ENCODE measurements at regions not wholly inside any gene's neighbourhood (a gene's known extent, or its start where the extent isn't known, plus 50 kb on each side); places are given as distances from the start of the nearest gene placed in this dataset.
"Not testable (repeated sequence)": the region's sequence is repeated elsewhere in the genome, so short reads cannot be mapped to it uniquely, and the experiment has no call there.

DNA sequence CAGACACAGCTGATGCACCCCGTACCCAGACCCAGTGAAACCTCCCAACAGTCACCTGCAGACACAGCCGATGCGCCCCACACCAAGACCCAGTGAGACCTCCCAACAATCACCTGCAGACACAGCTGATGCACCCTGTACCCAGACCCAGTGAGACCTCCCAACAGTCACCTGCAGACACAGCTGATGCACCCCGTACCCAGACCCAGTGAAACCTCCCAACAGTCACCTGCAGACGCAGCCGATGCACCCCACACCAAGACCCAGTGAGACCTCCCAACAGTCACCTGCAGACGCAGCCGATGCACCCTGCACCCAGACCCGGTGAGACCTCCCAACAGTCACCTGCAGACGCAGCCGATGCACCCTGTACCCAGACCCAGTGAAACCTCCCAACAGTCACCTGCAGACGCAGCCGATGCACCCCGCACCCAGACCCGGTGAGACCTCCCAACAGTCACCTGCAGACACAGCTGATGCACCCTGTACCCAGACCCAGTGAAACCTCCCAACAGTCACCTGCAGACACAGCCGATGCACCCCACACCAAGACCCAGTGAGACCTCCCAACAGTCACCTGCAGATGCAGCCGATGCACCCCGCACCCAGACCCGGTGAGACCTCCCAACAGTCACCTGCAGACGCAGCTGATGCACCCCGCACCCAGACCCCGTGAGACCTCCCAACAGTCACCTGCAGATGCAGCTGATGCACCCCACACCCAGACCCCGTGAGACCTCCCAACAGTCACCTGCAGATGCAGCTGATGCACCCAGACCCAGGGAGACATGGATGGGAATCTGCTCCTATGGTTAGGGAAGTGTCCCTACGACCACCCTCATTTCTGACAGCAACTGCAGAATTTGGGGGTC, 178.3 kb upstream of the C1orf174 start:
- H4K8ac ChIP-seq (ENCODE audit: low read depth, low read length); DNase-seq; H3K9ac ChIP-seq (ENCODE audit: low read length); H2AFZ ChIP-seq (ENCODE audit: insufficient read depth, low read length, poor library complexity); H3K27ac ChIP-seq (ENCODE audit: low read depth, low read length); H3K27me3 ChIP-seq (ENCODE audit: insufficient read depth, low read length); H2AK5ac ChIP-seq (ENCODE audit: low read length); H3K4me3 ChIP-seq (ENCODE audit: low read depth, low read length); H3K79me1 ChIP-seq (ENCODE audit: low read length); H3K18ac ChIP-seq (ENCODE audit: low read length); H3K14ac ChIP-seq (ENCODE audit: low read length); H4K91ac ChIP-seq (ENCODE audit: low read depth, low read length); H2BK120ac ChIP-seq (ENCODE audit: insufficient read depth, low read length, poor library complexity); H2BK5ac ChIP-seq (ENCODE audit: low read depth, low read length, poor library complexity); H3K4me2 ChIP-seq (ENCODE audit: low read length); H3K79me2 ChIP-seq (ENCODE audit: control insufficient read depth, insufficient read depth, low read length, poor library complexity); H3K36me3 ChIP-seq (ENCODE audit: control insufficient read depth in 1 of 2, insufficient read depth in 2 of 2, low read length in 2 of 2); H3K4me1 ChIP-seq (ENCODE audit: control insufficient read depth in 1 of 2, insufficient read depth in 2 of 2, low read length in 2 of 2); H4K12ac ChIP-seq (ENCODE audit: low read depth, low read length); H2BK12ac ChIP-seq (ENCODE audit: low read length); H3K23ac ChIP-seq (ENCODE audit: low read length); H3K4ac ChIP-seq (ENCODE audit: low read depth, low read length): not testable (repeated sequence)
- WGBS (ENCODE audit: extremely low coverage, insufficient coverage, insufficient read length): no CpG with 5 or more reads among the region's 24 CpGs
- H3K9me3 ChIP-seq (ENCODE audit: insufficient read depth, low read depth, low read length): peaks cover 14% of the 10 kb centered on the region

DNA sequence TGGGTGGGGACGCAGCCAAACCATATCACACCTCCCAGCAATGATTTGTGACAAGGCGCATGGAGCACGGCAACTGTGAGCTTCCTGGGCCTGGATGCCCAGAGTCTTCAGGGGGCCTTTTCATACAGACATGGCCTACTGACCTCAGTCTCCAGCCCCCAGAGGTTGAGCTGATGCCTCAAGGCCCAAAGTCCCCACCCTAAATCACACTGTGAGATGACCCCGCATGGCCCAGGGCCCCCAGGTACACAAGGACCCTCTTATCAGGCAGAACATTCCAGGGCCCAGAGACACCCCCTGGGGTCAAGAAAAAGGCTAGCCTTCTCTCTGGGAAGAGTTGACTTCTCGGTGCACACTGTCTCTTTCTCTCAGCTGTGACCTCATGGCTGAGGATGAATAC, 179.7 kb upstream of the C1orf174 start:
- H3K4me3 ChIP-seq (ENCODE audit: low read depth, low read length): no peak overlapping the region
- no peak overlapping the region for H3K9ac ChIP-seq (ENCODE audit: low read length)
- H3K4me2 ChIP-seq (ENCODE audit: low read length): no peak overlapping the region
- H3K27me3 ChIP-seq (ENCODE audit: insufficient read depth, low read length): no peaks in the 10 kb centered on the region
- H3K18ac ChIP-seq (ENCODE audit: low read length): no peak overlapping the region
- H2AFZ ChIP-seq (ENCODE audit: insufficient read depth, low read length, poor library complexity): no peak overlapping the region
- H3K79me1 ChIP-seq (ENCODE audit: low read length): no peaks in the 10 kb centered on the region
- no peak overlapping the region for H3K4ac ChIP-seq (ENCODE audit: low read depth, low read length)
- H3K4me1 ChIP-seq (ENCODE audit: control insufficient read depth in 1 of 2, insufficient read depth in 2 of 2, low read length in 2 of 2): no peaks in the 10 kb centered on the region
- H2BK12ac ChIP-seq (ENCODE audit: low read length): no peak overlapping the region
- no peak overlapping the region for H3K27ac ChIP-seq (ENCODE audit: low read depth, low read length)
- H3K79me2 ChIP-seq (ENCODE audit: control insufficient read depth, insufficient read depth, low read length, poor library complexity): no peaks in the 10 kb centered on the region
- H4K91ac ChIP-seq (ENCODE audit: low read depth, low read length): no peak overlapping the region
- H2BK120ac ChIP-seq (ENCODE audit: insufficient read depth, low read length, poor library complexity): no peak overlapping the region
- no peak overlapping the region for H4K8ac ChIP-seq (ENCODE audit: low read depth, low read length)
- WGBS (ENCODE audit: extremely low coverage, insufficient coverage, insufficient read length): no CpG with 5 or more reads among the region's 5 CpGs
- H2BK5ac ChIP-seq (ENCODE audit: low read depth, low read length, poor library complexity): no peak overlapping the region
- H3K14ac ChIP-seq (ENCODE audit: low read length): no peak overlapping the region
- no peak overlapping the region for H4K12ac ChIP-seq (ENCODE audit: low read depth, low read length)
- H3K9me3 ChIP-seq (ENCODE audit: insufficient read depth, low read depth, low read length): peaks cover 14% of the 10 kb centered on the region
- no peak overlapping the region for H2AK5ac ChIP-seq (ENCODE audit: low read length)
- DNase-seq: no peak
- H3K36me3 ChIP-seq (ENCODE audit: control insufficient read depth in 1 of 2, insufficient read depth in 2 of 2, low read length in 2 of 2): no peaks in the 10 kb centered on the region
- no peak overlapping the region for H3K23ac ChIP-seq (ENCODE audit: low read length)

DNA sequence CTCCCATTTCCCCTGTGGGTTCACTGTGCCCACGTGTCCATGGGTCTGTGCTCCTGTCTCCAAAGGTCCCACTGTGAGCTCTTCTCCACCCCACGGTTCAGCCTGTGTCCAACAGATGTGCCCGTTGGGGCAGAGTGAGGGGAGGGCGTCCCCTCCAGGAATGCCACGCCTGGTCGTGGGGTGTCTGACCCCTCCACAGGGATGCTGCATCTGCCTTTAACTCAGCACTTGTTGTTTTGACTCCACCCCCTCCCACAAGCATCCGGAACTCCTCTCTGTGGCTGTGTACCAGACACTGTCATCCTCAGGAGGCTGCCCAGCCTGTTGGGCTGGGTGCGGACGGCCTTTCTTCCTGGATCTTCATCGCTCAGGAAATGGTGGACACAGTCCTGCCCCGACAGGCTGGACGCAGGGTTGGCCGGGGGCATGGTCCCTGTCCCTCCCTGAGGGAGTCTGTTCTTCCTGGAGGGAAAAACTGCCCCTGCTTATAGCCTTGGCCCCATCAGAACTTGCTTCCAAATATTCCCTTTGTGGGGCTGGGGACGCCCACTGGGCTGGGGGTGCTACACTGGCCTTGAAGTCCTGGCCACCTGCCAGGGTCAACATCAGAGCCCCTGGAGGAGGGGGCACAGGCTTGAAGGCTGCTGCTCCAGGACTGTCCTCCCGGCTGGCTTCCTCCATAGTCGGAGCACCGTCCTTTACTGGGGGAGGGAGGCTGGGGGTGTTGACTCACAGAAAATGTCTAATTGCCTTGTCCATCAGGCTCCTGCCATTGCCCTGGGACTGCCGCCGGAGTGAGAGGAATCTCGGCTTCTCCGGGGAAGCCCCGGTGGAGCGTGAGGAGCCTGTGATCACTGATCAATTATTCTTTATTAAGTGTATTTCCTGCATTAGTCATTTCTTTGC, 182.0 kb upstream of the C1orf174 start:
- H2AK5ac ChIP-seq (ENCODE audit: low read length): no peak overlapping the region
- no peak overlapping the region for H3K14ac ChIP-seq (ENCODE audit: low read length)
- H3K27me3 ChIP-seq (ENCODE audit: insufficient read depth, low read length): no peaks in the 10 kb centered on the region
- no peak overlapping the region for H4K8ac ChIP-seq (ENCODE audit: low read depth, low read length)
- no peak overlapping the region for H2AFZ ChIP-seq (ENCODE audit: insufficient read depth, low read length, poor library complexity)
- WGBS (ENCODE audit: extremely low coverage, insufficient coverage, insufficient read length): no CpG with 5 or more reads among the region's 23 CpGs
- H3K27ac ChIP-seq (ENCODE audit: low read depth, low read length): no peak overlapping the region
- H4K12ac ChIP-seq (ENCODE audit: low read depth, low read length): no peak overlapping the region
- no peak overlapping the region for H3K4me2 ChIP-seq (ENCODE audit: low read length)
- no peak overlapping the region for H3K18ac ChIP-seq (ENCODE audit: low read length)
- peaks cover 14% of the 10 kb centered on the region for H3K9me3 ChIP-seq (ENCODE audit: insufficient read depth, low read depth, low read length)
- H2BK12ac ChIP-seq (ENCODE audit: low read length): no peak overlapping the region
- no peak overlapping the region for H2BK5ac ChIP-seq (ENCODE audit: low read depth, low read length, poor library complexity)
- no peaks in the 10 kb centered on the region for H3K4me1 ChIP-seq (ENCODE audit: control insufficient read depth in 1 of 2, insufficient read depth in 2 of 2, low read length in 2 of 2)
- H2BK120ac ChIP-seq (ENCODE audit: insufficient read depth, low read length, poor library complexity): no peak overlapping the region
- H3K9ac ChIP-seq (ENCODE audit: low read length): no peak overlapping the region
- no peak overlapping the region for H4K91ac ChIP-seq (ENCODE audit: low read depth, low read length)
- H3K36me3 ChIP-seq (ENCODE audit: control insufficient read depth in 1 of 2, insufficient read depth in 2 of 2, low read length in 2 of 2): no peaks in the 10 kb centered on the region
- no peak overlapping the region for H3K4me3 ChIP-seq (ENCODE audit: low read depth, low read length)
- H3K79me2 ChIP-seq (ENCODE audit: control insufficient read depth, insufficient read depth, low read length, poor library complexity): no peaks in the 10 kb centered on the region
- H3K79me1 ChIP-seq (ENCODE audit: low read length): no peaks in the 10 kb centered on the region
- H3K4ac ChIP-seq (ENCODE audit: low read depth, low read length): no peak overlapping the region
- no peak for DNase-seq
- no peak overlapping the region for H3K23ac ChIP-seq (ENCODE audit: low read length)

DNA sequence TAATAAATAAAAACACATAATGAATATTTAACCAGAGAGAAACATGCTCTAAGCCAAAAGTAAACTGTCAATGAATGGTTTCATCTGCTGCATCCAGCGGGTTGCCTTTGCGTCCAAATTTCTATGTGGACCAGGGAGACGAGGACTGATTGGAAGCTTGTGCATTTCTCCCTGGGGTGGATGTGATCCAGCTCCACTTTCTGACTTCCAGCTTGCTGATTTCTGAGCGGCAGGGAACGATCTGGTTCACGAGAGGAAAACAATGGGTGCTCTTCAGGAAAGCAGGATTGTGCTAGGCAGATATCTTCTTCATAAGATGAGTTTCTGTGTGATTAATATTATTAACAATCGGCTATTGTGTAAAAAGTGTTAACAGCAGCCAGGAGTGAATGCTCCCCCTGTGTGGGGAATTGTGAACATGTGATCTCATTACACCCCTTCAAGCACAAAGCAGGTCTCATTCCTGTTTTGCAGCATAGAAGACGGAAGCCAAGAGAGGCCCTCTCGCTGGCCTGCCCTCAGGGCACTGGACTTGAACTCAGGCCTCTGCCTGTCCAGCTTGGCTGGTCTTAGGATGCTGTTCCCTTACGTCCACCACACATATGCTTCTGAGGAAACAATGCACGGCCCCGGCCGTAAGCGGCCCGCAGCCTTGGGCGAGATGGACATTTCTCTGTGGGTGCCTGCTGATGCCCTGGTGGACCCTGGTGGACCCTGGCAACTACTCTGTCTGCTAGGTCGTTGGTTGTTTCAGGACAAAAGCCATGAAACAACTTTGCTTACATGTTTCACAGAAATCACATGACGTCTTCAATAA, 183.4 kb upstream of the C1orf174 start:
- no peak overlapping the region for H4K8ac ChIP-seq (ENCODE audit: low read depth, low read length)
- H3K9me3 ChIP-seq (ENCODE audit: insufficient read depth, low read depth, low read length): peaks cover 14% of the 10 kb centered on the region
- no peak overlapping the region for H3K18ac ChIP-seq (ENCODE audit: low read length)
- no CpG with 5 or more reads among the region's 18 CpGs for WGBS (ENCODE audit: extremely low coverage, insufficient coverage, insufficient read length)
- no peak overlapping the region for H3K9ac ChIP-seq (ENCODE audit: low read length)
- no peak overlapping the region for H3K4me2 ChIP-seq (ENCODE audit: low read length)
- H3K79me2 ChIP-seq (ENCODE audit: control insufficient read depth, insufficient read depth, low read length, poor library complexity): no peaks in the 10 kb centered on the region
- H3K4me3 ChIP-seq (ENCODE audit: low read depth, low read length): no peak overlapping the region
- H4K91ac ChIP-seq (ENCODE audit: low read depth, low read length): no peak overlapping the region
- no peak overlapping the region for H3K14ac ChIP-seq (ENCODE audit: low read length)
- H3K4ac ChIP-seq (ENCODE audit: low read depth, low read length): no peak overlapping the region
- H3K27me3 ChIP-seq (ENCODE audit: insufficient read depth, low read length): no peaks in the 10 kb centered on the region
- H3K27ac ChIP-seq (ENCODE audit: low read depth, low read length): no peak overlapping the region
- no peak overlapping the region for H2BK120ac ChIP-seq (ENCODE audit: insufficient read depth, low read length, poor library complexity)
- H4K12ac ChIP-seq (ENCODE audit: low read depth, low read length): no peak overlapping the region
- no peaks in the 10 kb centered on the region for H3K36me3 ChIP-seq (ENCODE audit: control insufficient read depth in 1 of 2, insufficient read depth in 2 of 2, low read length in 2 of 2)
- no peak for DNase-seq
- H2AFZ ChIP-seq (ENCODE audit: insufficient read depth, low read length, poor library complexity): no peak overlapping the region
- H3K79me1 ChIP-seq (ENCODE audit: low read length): no peaks in the 10 kb centered on the region
- H3K4me1 ChIP-seq (ENCODE audit: control insufficient read depth in 1 of 2, insufficient read depth in 2 of 2, low read length in 2 of 2): no peaks in the 10 kb centered on the region
- H3K23ac ChIP-seq (ENCODE audit: low read length): no peak overlapping the region
- no peak overlapping the region for H2AK5ac ChIP-seq (ENCODE audit: low read length)
- H2BK12ac ChIP-seq (ENCODE audit: low read length): no peak overlapping the region
- no peak overlapping the region for H2BK5ac ChIP-seq (ENCODE audit: low read depth, low read length, poor library complexity)

Data from trophoblast cell (in vitro differentiated cells and primary cell).